GM18526 (cell line): ENCODE measurements at regions not wholly inside any gene's neighbourhood (a gene's known extent, or its start where the extent isn't known, plus 50 kb on each side); places are given as distances from the start of the nearest gene placed in this dataset.

Experiments used
- POLR2A ChIP-seq: IDR thresholded peaks from 3 replicates; pipeline ENCODE4 v1.6.1; 2011; ENCODE audit not compliant: insufficient read length; ENCODE audit errors: extremely low read depth

- TF ChIP-seq POLR2A = no peak
These were observed 244.3 kb downstream of the RPLP1 start for GRCh38 chr15:69696946-69697345.

GRCh38 chr15:69697916-69698315, 245.3 kb downstream of the RPLP1 start:
- TF ChIP-seq POLR2A = no peak

- TF ChIP-seq POLR2A = no peak
These were observed 246.5 kb downstream of the RPLP1 start for GRCh38 chr15:69699096-69699495.

GRCh38 chr15:69700380-69700779, 247.8 kb downstream of the RPLP1 start:
- no peak for TF ChIP-seq POLR2A

GRCh38 chr15:69701198-69701597, 248.6 kb downstream of the RPLP1 start:
- no peak for TF ChIP-seq POLR2A

GRCh38 chr15:69703532-69704187, 251.0 kb downstream of the RPLP1 start:
- no peak for TF ChIP-seq POLR2A

- no peak for TF ChIP-seq POLR2A
These were observed 251.6 kb downstream of the RPLP1 start for GRCh38 chr15:69704229-69704628.

GRCh38 chr15:69704700-69705099, 252.1 kb downstream of the RPLP1 start:
- no peak for TF ChIP-seq POLR2A

- TF ChIP-seq POLR2A = no peak
These were observed 253.9 kb downstream of the RPLP1 start for GRCh38 chr15:69706353-69707097.

- no peak for TF ChIP-seq POLR2A
These were observed 260.4 kb downstream of the RPLP1 start for GRCh38 chr15:69712991-69713390.

- no peak for TF ChIP-seq POLR2A
These were observed 261.3 kb downstream of the RPLP1 start for GRCh38 chr15:69713726-69714559.

- TF ChIP-seq POLR2A = no peak
These were observed 262.6 kb downstream of the RPLP1 start for GRCh38 chr15:69715210-69715609.

- TF ChIP-seq POLR2A = no peak
These were observed 265.8 kb downstream of the RPLP1 start for GRCh38 chr15:69718436-69718835.

- no peak for TF ChIP-seq POLR2A
These were observed 266.3 kb downstream of the RPLP1 start for GRCh38 chr15:69718916-69719315.

- no peak for TF ChIP-seq POLR2A
These were observed 267.1 kb downstream of the RPLP1 start for GRCh38 chr15:69719527-69720240.

- no peak for TF ChIP-seq POLR2A
These were observed 267.9 kb downstream of the RPLP1 start for GRCh38 chr15:69720536-69720935.

- TF ChIP-seq POLR2A = no peak
These were observed 270.3 kb downstream of the RPLP1 start for GRCh38 chr15:69722924-69723323.
